Mucosa of stomach (tissue), 1 donor: ENCODE measurements at regions not wholly inside any gene's neighbourhood (a gene's known extent, or its start where the extent isn't known, plus 50 kb on each side); places are given as distances from the start of the nearest gene placed in this dataset.
"Not testable (repeated sequence)": the region's sequence is repeated elsewhere in the genome, so short reads cannot be mapped to it uniquely, and the experiment has no call there.

Experiments used
- H3K27me3 ChIP-seq: one replicate; pipeline ENCODE4 v1.7.0; 2013; ENCODE audit warnings: mild to moderate bottlenecking, low read length; ENCODE audit not compliant: control insufficient read depth, insufficient read depth
- H3K36me3 ChIP-seq: one replicate; pipeline ENCODE4 v1.7.0; 2013; ENCODE audit warnings: low read length; ENCODE audit not compliant: control insufficient read depth, insufficient read depth
- H3K4me1 ChIP-seq: one replicate; pipeline ENCODE4 v1.7.0; 2013; ENCODE audit warnings: mild to moderate bottlenecking, low read length; ENCODE audit not compliant: control insufficient read depth, insufficient read depth
- H3K4me3 ChIP-seq: one replicate; pipeline ENCODE4 v1.7.0; 2013; ENCODE audit warnings: low read length
- H3K9ac ChIP-seq: one replicate; pipeline ENCODE4 v1.7.0; 2013; ENCODE audit warnings: mild to moderate bottlenecking, low read length, moderate library complexity
- H3K9me3 ChIP-seq: one replicate; pipeline ENCODE4 v1.7.0; 2013; ENCODE audit warnings: mild to moderate bottlenecking, low read length, moderate library complexity; ENCODE audit not compliant: control insufficient read depth
- donor health status: Pancreatic carcinoma.

DNA sequence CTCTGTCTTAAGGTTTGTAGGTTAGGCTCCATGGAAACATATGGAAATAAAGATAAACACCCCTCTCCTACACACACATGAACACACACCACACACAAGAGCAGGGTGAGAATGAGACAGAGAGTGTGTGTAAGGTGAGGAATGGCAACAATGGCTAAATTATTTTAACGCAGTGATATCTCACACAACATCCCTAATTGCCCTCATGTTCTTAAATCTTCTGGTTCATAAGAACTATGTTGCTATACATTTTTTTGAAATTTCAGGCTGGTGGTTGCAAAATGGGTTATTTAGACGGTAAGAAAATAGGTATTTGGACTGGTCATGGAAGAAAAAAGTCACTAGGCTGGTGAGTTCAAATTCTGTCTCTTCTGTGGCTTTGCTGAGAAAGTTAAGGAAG lies 316.7 kb upstream of the ESRRG start:
- H3K9ac ChIP-seq: no peak overlapping the region
- no peaks in the 10 kb centered on the region for H3K27me3 ChIP-seq
- no peaks in the 10 kb centered on the region for H3K4me1 ChIP-seq
- no peak overlapping the region for H3K4me3 ChIP-seq
- H3K9me3 ChIP-seq: peaks cover 4% of the 10 kb centered on the region
- no peaks in the 10 kb centered on the region for H3K36me3 ChIP-seq

- H3K9ac ChIP-seq, H3K36me3 ChIP-seq, H3K4me3 ChIP-seq, H3K9me3 ChIP-seq, H3K27me3 ChIP-seq, H3K4me1 ChIP-seq: not testable (repeated sequence)
Measured at GRCh38 chr1:217039139-217039538, 315.9 kb upstream of the ESRRG start.

DNA sequence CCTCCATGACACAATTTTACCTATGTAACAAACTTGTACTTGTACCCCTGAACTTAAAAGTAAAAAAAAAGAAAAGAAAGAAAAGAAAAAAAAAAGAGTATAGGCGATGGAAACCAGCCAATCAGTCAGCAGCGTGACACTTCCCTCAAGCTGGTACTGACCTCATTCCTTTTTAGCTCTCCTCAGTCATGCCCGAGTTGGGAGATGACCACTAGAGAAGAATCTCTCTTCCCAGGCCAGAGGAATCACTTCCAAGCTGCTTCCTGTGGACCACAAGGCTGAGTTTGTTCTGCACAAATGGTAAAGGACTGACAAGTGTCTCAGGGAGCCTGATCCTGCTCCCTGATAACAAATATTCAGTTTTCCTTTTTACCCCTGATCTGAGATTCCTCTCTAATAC lies 313.5 kb upstream of the ESRRG start:
- Histone ChIP-seq H3K36me3 (no peaks in the 10 kb centered on the region), H3K4me1 (no peaks in the 10 kb centered on the region), H3K9me3 (peaks cover 4% of the 10 kb centered on the region), H3K4me3 (no peak overlapping the region), H3K9ac (no peak overlapping the region), H3K27me3 (no peaks in the 10 kb centered on the region)

GRCh38 chr1:217032715-217033367 lies 309.6 kb upstream of the ESRRG start:
- no peaks in the 10 kb centered on the region for H3K27me3 ChIP-seq
- no peaks in the 10 kb centered on the region for H3K4me1 ChIP-seq
- H3K9ac ChIP-seq: no peak overlapping the region
- H3K9me3 ChIP-seq: no peaks in the 10 kb centered on the region
- no peaks in the 10 kb centered on the region for H3K36me3 ChIP-seq
- H3K4me3 ChIP-seq: no peak overlapping the region

DNA sequence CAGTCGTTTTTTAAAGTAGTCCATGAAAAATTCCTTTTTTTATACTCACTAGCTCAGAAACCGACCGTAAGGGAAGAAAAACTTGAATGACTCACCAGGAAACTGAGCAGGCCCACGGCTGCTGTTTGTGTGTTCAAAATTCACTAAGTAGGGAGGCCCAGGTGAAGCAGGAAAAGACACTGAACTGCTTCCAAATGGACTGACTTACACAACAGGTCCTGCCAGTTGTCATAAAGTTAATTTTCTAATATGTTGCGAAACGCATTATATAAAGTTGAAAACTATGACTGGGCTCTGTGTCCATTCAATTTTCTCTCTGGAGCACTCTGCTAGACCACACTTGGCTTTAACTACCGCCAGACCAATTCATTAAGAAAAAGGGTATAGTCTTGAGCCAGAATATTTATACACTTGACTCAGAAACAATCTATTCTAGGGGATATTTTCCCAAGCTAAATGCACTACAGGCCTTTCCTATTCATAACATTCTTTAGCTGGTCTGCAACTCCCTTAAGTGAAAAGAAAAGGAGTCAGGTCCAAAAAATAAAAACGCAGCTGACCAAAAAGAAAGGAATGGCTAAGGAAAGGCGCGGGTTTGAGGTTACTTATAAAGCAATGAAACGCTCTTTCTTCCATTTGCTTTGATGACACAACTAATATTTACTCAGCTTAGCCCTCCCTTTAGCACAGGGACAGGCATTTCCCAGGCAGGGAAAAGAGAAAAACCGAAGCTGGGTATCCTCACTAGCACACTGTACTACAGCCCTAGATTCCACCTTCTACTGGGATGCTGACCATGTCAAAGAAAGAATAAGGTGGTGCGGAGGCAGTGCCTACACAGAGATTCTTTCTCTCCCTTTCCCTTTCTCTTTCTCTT lies 306.3 kb upstream of the ESRRG start:
- H3K9me3 ChIP-seq: no peaks in the 10 kb centered on the region
- no peak overlapping the region for H3K4me3 ChIP-seq
- H3K4me1 ChIP-seq: peaks cover 7% of the 10 kb centered on the region
- H3K36me3 ChIP-seq: no peaks in the 10 kb centered on the region
- H3K9ac ChIP-seq: no peak overlapping the region
- H3K27me3 ChIP-seq: no peaks in the 10 kb centered on the region

DNA sequence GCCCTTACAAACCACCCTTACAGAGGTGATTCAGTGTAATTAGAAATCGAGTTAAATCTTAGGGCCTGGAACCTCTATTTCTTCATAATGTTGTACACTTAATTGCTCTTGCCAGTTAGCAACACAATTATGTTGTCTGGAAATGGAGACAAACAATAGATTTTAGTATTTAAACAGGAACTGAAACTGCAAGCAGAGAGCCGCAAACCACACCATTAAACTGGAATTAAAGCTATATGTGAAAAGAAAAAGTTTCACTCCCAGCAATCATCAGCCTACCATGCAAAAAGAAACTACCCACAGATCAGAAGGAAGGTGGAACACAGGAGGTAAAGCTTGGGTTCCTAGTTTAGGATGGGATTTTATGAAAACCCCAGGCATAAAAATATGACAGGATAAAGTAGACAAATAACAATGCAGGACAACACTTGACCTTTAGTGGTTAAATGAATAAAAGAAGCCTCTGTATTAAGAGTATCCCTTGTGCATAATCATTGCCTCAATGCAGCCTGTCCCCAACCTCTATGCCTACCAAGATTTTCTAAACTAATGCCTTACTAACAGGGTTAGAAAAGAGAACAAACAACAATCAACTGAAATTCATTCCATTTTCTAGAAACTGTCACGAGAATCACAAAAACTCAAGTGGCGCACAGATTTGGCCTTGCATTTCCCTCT lies 304.3 kb upstream of the ESRRG start:
- H3K36me3 ChIP-seq: no peaks in the 10 kb centered on the region
- H3K27me3 ChIP-seq: no peaks in the 10 kb centered on the region
- H3K4me3 ChIP-seq: no peak overlapping the region
- no peaks in the 10 kb centered on the region for H3K9me3 ChIP-seq
- H3K9ac ChIP-seq: no peak overlapping the region
- H3K4me1 ChIP-seq: peaks cover 7% of the 10 kb centered on the region

GRCh38 chr1:217026531-217026930 lies 303.3 kb upstream of the ESRRG start:
- H3K9me3 ChIP-seq: no peaks in the 10 kb centered on the region
- H3K4me1 ChIP-seq: peaks cover 7% of the 10 kb centered on the region
- no peaks in the 10 kb centered on the region for H3K27me3 ChIP-seq
- no peak overlapping the region for H3K9ac ChIP-seq
- H3K4me3 ChIP-seq: no peak overlapping the region
- no peaks in the 10 kb centered on the region for H3K36me3 ChIP-seq

DNA sequence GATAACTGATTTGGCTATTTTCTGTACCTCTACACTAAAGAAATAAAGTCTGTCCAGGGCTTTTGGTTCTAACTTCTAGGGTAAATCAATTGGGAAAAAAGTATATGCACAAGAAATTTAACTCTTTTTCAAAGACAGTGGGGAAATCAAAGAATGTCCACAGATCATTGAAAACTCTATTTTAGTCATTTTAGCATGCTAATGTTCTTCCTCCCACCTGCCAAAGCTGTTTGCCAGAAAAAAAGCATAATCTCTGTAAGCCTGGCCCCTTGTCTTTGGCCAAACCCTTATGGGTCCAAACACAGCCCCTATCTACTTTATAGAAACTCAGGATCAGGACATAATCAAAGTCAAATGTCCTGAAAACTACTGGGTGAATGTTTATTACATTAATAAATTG lies 302.2 kb upstream of the ESRRG start:
- Histone ChIP-seq H3K9ac (no peak overlapping the region), H3K4me1 (peaks cover 7% of the 10 kb centered on the region), H3K27me3 (no peaks in the 10 kb centered on the region), H3K36me3 (no peaks in the 10 kb centered on the region), H3K4me3 (no peak overlapping the region), H3K9me3 (no peaks in the 10 kb centered on the region)

- no peaks in the 10 kb centered on the region for H3K27me3 ChIP-seq
- H3K4me1 ChIP-seq: peaks cover 7% of the 10 kb centered on the region
- no peak overlapping the region for H3K4me3 ChIP-seq
- H3K9ac ChIP-seq: no peak overlapping the region
- no peaks in the 10 kb centered on the region for H3K9me3 ChIP-seq
- H3K36me3 ChIP-seq: no peaks in the 10 kb centered on the region
Measured at GRCh38 chr1:217024911-217025310, 301.7 kb upstream of the ESRRG start.

DNA sequence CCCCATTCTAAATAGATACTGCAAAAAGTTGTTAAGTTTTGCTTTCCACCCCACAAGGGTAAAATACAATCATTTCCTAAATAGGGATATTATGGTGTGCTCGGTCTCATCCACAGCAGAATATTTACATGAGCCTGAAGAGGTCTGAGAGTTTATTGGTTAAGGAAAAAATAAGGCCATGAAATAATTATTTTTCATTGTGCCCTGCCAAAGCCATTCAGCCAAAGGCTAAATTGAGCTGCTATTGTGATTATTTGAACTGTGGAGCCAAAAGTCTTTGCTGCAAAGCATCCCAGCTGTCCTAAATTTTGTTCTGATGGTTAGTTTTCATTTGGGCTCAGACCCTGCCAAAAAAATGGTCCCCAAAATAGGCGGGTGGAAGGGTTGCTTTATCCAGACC lies 298.7 kb upstream of the ESRRG start:
- no peak overlapping the region for H3K9ac ChIP-seq
- H3K4me1 ChIP-seq: peaks cover 7% of the 10 kb centered on the region
- H3K9me3 ChIP-seq: no peaks in the 10 kb centered on the region
- no peaks in the 10 kb centered on the region for H3K27me3 ChIP-seq
- no peak overlapping the region for H3K4me3 ChIP-seq
- H3K36me3 ChIP-seq: no peaks in the 10 kb centered on the region

- Histone ChIP-seq H3K4me1 (peaks cover 2% of the 10 kb centered on the region), H3K27me3 (no peaks in the 10 kb centered on the region), H3K9me3 (no peaks in the 10 kb centered on the region), H3K4me3 (no peak overlapping the region), H3K9ac (no peak overlapping the region), H3K36me3 (no peaks in the 10 kb centered on the region)
Measured at GRCh38 chr1:217021400-217021799, 298.2 kb upstream of the ESRRG start.

DNA sequence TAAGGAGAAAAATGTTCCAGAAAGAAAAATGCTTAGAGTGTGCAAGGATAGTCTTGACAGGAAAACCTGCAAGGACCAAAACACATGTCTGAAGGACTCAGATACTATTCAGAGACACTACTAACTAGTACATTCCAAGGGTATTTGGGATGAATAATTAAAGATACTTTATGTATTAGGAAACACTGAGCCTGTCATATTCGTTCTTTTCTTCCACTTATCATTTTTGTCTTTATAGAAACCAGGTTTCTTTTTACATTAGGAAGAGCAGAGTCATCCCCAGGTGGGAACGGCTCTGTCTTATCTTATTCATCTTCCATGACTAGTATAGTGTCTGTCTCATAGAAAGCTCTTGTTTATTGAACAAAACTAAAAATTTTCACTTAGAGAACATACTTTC lies 296.2 kb upstream of the ESRRG start:
- H3K4me3 ChIP-seq: no peak overlapping the region
- H3K4me1 ChIP-seq: no peaks in the 10 kb centered on the region
- no peak overlapping the region for H3K9ac ChIP-seq

More for the DNA sequence above, 296.2 kb upstream of the ESRRG start:
- H3K36me3 ChIP-seq: no peaks in the 10 kb centered on the region
- no peaks in the 10 kb centered on the region for H3K27me3 ChIP-seq
- no peaks in the 10 kb centered on the region for H3K9me3 ChIP-seq
